IMR-90 (cell line): ENCODE measurements at regions not wholly inside any gene's neighbourhood (a gene's known extent, or its start where the extent isn't known, plus 50 kb on each side); places are given as distances from the start of the nearest gene placed in this dataset. TPM values are rescaled to one million over a fixed set of nuclear protein-coding genes. Genes with fewer than 3 reads are reported as not detected.

Source experiments
- BHLHE40 ChIP-seq: fragments of 150-350 bp; IDR thresholded peaks from 2 replicates; pipeline ENCODE4 v1.6.1; 2016; ENCODE audit warnings: mild to moderate bottlenecking, low read depth, low read length
- FOS ChIP-seq: fragments of 150-350 bp; IDR thresholded peaks from 2 replicates; pipeline ENCODE4 v1.6.1; 2016; ENCODE audit warnings: low read depth, low read length
- MAFK ChIP-seq: IDR thresholded peaks from 2 replicates; pipeline ENCODE4 v1.6.1; 2012; ENCODE audit warnings: low read depth, low read length, improper control_type of control experiment
- MXI1 ChIP-seq: IDR thresholded peaks from 2 replicates; pipeline ENCODE4 v1.6.1; 2012; ENCODE audit warnings: low read depth, mild to moderate bottlenecking, low read length, moderate library complexity, borderline replicate concordance
- NFE2L2 ChIP-seq: fragments of 150-350 bp; IDR thresholded peaks from 2 replicates; pipeline ENCODE4 v1.6.1; 2016; ENCODE audit warnings: low read depth, mild to moderate bottlenecking, low read length
- POLR2A ChIP-seq: IDR thresholded peaks from 2 replicates; pipeline ENCODE4 v1.6.1; 2012; ENCODE audit warnings: mild to moderate bottlenecking, low read depth, low read length
- RFX5 ChIP-seq: IDR thresholded peaks from 2 replicates; pipeline ENCODE4 v1.8.0; 2012; ENCODE audit warnings: low read depth, mild to moderate bottlenecking, low read length, moderate library complexity
- microRNA-seq, 2 experiments: library from miRNA; stranded (forward) in 1 of 2; unstranded in 1 of 2; fragments of 10-50 nt in 1 of 2; fragments of <30 nt in 1 of 2; gene quantifications in 1 of 2; microRNA quantifications in 1 of 2; one replicate each; pipeline versions ENCODE3 to v1.1.0; 2013 to 2020; ENCODE audit not compliant: insufficient read depth in 1 of 2, insufficient read length in 1 of 2, unreplicated experiment in 1 of 2
- small RNA-seq, 5 experiments: library from RNA; depleted of rRNA; stranded (forward); fragments of <200 nt; gene quantifications; one replicate each; pipeline ENCODE3, GENCODE V24; 2012
- TF ChIP-seq, protein P1 (sequence below): fragments of 150-350 bp; IDR thresholded peaks from 2 replicates; pipeline ENCODE4 v1.6.1; 2017; ENCODE audit warnings: mild to moderate bottlenecking, antibody characterized with exemption, low read length, low read depth

DNA sequence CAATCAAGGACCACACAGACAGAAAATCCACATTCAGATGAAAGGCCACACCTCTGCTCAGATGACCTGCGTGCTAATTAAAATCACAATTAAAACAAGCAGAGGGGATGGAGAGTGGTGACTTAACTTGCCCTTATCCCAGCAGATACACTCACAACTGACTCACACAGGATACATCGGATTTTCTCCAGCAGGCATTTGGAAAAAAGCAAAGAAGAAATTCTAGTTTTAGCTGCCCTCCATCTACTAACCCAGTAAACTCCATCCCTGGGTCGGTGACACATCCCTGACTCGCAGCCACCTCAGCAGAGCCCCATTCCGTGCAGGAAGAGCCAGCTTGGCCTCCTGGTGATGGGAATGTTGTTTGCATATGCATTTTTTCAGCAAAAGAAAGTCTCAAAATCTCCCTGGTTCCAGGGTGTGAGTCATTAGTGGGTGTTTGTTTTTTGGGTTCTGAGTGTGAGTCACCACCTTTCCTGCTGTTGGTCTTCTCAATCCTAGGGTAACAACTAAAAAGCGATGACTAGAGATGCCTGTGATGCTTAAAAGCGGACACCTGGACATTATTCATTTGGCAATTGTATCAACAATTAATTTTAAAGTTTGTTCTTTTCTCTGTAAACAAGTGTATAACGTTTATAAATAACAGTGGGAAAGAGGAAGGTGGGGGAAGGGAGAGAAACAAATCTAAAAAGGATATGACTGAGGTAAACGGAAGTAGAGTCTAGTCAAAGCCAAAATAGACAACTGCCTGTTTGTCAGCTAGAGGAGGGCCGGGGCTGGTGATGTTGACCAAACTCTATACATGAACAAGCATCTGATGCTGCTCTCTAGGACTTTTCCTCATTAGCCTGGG is 49.8 kb upstream of the SLC4A7 start (continued):
- TF ChIP-seq NFE2L2 (no peak), RFX5 (no peak), MXI1 (no peak), BHLHE40 (peak; percentile 78), MAFK (peak; percentile 75), POLR2A (no peak), FOS (peak; percentile 99)
- TF ChIP-seq, protein P1, sequence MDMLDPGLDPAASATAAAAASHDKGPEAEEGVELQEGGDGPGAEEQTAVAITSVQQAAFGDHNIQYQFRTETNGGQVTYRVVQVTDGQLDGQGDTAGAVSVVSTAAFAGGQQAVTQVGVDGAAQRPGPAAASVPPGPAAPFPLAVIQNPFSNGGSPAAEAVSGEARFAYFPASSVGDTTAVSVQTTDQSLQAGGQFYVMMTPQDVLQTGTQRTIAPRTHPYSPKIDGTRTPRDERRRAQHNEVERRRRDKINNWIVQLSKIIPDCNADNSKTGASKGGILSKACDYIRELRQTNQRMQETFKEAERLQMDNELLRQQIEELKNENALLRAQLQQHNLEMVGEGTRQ, result no peak

Small RNA genes lying in the stretch of these regions (microRNA-seq; reads per million reads assigned to microRNA genes)
- not detected for gene AC098614.2 (ENCODE audit: insufficient read depth, insufficient read length)
- gene RF00019 (ENCODE audit: insufficient read depth, insufficient read length), result not detected

Small RNA genes lying in the stretch of these regions (small RNA-seq; reads per million reads assigned to genes)
- gene AC098614.2, result 0 reads per million in 5 experiments
- gene RF00019, result 0 reads per million in 5 experiments
